Chondrocyte (in vitro differentiated cells): ENCODE measurements at regions not wholly inside any gene's neighbourhood (a gene's known extent, or its start where the extent isn't known, plus 50 kb on each side); places are given as distances from the start of the nearest gene placed in this dataset.
"Not testable (repeated sequence)": the region's sequence is repeated elsewhere in the genome, so short reads cannot be mapped to it uniquely, and the experiment has no call there.

ENCODE experiments used
- DNase-seq: peaks from one replicate; pipeline ENCODE4 v3.0.0; 2021; ENCODE audit warnings: mixed read lengths, low spot score
- H3K27ac Mint-ChIP-seq: one replicate; pipeline ENCODE4 v1.8.0; 2021; ENCODE audit warnings: mild to moderate bottlenecking, moderate library complexity, mixed read lengths; ENCODE audit not compliant: unreplicated experiment
- H3K27me3 Mint-ChIP-seq: 2 replicates; pipeline ENCODE4 v1.8.0; 2021; ENCODE audit warnings: low read depth, mixed read lengths
- H3K36me3 Mint-ChIP-seq: 2 replicates; pipeline ENCODE4 v1.8.0; 2021; ENCODE audit warnings: low read depth, mixed read lengths
- H3K4me1 Mint-ChIP-seq: 2 replicates; pipeline ENCODE4 v1.8.0; 2021; ENCODE audit warnings: low read depth, mild to moderate bottlenecking, mixed read lengths
- H3K4me3 Mint-ChIP-seq: one replicate; pipeline ENCODE4 v1.8.0; 2021; ENCODE audit warnings: mild to moderate bottlenecking, moderate library complexity, mixed read lengths; ENCODE audit not compliant: unreplicated experiment
- H3K9me3 Mint-ChIP-seq: 2 replicates; pipeline ENCODE4 v1.8.0; 2021; ENCODE audit warnings: low read depth, mixed read lengths
- TF ChIP-seq, protein P1 (sequence below): fragments of 200-600 bp; sonication (generic); IDR thresholded peaks from 2 replicates; pipeline ENCODE4 v1.5.0; 2021; ENCODE audit warnings: antibody characterized with exemption, mild to moderate bottlenecking, moderate library complexity

DNA sequence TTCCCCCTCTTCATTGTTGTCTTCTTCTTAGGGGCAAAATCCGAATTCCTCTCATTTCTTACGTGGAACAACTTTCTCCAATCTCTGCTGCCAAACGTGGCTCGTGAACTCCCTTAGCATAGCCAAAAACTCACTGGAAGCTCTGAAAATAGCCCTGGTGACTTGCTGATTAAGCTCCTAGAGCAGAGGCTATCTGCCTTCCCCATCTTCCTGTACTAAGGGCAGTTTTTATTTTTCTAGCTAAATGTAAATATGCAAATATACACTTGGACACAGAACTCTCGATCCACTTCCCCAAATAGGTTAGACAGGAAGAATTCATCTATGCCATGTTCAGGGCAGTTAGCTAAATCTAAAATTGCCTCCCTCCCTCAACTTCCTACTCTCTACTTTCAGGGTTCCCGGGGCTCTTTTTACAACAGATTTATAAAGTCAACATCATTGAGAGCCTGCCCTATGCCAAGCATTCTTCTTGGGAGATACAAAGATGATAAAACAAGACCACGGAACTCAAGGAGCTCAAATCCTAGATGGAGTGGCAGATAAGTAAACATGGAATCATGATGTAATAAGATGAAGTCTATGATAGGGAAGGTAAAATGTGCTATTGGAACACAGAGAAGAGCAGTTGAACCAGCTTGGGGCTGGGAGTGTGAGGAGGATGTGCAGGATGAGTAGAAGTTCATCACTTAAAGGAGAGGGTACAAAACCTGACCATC, 59.4 kb upstream of the FMOD start:
- H3K9me3 Mint-ChIP-seq: peaks cover 11% of the 10 kb centered on the region
- H3K4me3 Mint-ChIP-seq: no peak overlapping the region
- peaks cover 2% of the 10 kb centered on the region for H3K27me3 Mint-ChIP-seq
- peaks cover 43% of the 10 kb centered on the region for H3K4me1 Mint-ChIP-seq
- peaks cover 7% of the 10 kb centered on the region for H3K36me3 Mint-ChIP-seq
- TF ChIP-seq, protein P1, sequence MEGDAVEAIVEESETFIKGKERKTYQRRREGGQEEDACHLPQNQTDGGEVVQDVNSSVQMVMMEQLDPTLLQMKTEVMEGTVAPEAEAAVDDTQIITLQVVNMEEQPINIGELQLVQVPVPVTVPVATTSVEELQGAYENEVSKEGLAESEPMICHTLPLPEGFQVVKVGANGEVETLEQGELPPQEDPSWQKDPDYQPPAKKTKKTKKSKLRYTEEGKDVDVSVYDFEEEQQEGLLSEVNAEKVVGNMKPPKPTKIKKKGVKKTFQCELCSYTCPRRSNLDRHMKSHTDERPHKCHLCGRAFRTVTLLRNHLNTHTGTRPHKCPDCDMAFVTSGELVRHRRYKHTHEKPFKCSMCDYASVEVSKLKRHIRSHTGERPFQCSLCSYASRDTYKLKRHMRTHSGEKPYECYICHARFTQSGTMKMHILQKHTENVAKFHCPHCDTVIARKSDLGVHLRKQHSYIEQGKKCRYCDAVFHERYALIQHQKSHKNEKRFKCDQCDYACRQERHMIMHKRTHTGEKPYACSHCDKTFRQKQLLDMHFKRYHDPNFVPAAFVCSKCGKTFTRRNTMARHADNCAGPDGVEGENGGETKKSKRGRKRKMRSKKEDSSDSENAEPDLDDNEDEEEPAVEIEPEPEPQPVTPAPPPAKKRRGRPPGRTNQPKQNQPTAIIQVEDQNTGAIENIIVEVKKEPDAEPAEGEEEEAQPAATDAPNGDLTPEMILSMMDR: no peak
- H3K27ac Mint-ChIP-seq: no peak overlapping the region
- DNase-seq: no peak

DNA sequence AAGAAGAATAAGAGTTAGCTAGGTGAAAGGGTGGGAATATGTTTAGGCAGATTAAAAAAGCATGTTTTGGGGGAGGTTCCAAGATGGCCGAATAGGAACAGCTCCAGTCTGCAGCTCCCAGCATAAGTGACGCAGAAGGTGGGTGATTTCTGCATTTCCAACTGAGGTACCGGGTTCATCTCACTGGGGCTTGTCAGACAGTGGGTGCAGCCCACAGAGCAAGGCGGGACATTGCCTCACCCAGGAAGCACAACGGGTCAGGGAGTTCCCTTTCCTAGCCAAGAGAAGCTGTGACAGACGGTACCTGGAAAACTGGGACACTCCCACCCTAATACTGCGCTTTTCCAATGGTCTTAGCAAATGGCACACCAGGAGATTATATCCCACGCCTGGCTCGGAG, 60.5 kb upstream of the FMOD start:
- H3K27me3 Mint-ChIP-seq, DNase-seq, H3K4me3 Mint-ChIP-seq, H3K27ac Mint-ChIP-seq: not testable (repeated sequence)
- H3K36me3 Mint-ChIP-seq: peaks cover 10% of the 10 kb centered on the region
- peaks cover 12% of the 10 kb centered on the region for H3K9me3 Mint-ChIP-seq
- H3K4me1 Mint-ChIP-seq: peaks cover 32% of the 10 kb centered on the region

DNA sequence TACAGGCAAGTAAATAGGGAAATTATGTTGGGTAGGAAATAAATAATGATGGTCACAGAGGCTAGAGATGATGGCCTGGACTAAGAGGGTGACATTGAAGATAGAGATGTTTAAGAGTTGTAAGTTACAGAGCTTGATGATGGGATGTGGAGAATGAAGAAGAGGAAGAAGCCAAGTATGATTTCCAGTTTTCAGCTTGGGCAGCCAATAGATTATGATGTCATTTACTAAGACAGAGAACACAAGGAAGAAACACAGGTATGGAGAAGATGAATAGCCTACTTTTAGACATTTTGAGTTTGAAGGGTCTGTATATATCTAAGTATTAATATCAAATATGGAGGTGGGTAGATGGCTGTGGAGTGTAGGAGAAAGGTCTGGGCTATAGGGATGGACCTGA, 56.0 kb upstream of the PRELP start:
- H3K27ac Mint-ChIP-seq: no peak overlapping the region
- no peak overlapping the region for H3K4me3 Mint-ChIP-seq
- H3K4me1 Mint-ChIP-seq: peaks cover 12% of the 10 kb centered on the region
- peaks cover 4% of the 10 kb centered on the region for H3K36me3 Mint-ChIP-seq
- TF ChIP-seq, protein P1: no peak
- peaks cover 5% of the 10 kb centered on the region for H3K9me3 Mint-ChIP-seq
- peaks cover 7% of the 10 kb centered on the region for H3K27me3 Mint-ChIP-seq
- DNase-seq: no peak

DNA sequence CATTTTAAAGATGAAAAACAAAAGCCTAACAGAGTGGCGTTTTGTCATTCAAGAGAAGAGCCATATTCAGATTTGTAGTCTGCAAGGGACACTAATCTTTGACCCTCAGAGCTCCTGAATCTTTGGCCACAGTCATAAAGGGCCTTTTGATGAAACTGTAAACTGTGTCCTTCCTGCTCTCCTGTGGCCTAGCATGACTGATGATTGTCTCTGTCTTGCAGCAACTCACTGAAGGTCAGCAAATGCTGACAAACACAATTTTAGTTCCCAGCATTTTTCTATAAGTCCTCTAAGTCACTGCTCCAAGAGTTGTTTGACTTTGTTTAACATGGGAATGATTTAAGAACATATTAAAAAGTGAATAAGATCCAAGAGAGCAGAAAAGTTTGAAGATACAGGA, 55.3 kb upstream of the PRELP start:
- no peak overlapping the region for H3K4me3 Mint-ChIP-seq
- TF ChIP-seq, protein P1: no peak
- H3K9me3 Mint-ChIP-seq: peaks cover 5% of the 10 kb centered on the region
- H3K36me3 Mint-ChIP-seq: peaks cover 4% of the 10 kb centered on the region
- H3K27me3 Mint-ChIP-seq: peaks cover 7% of the 10 kb centered on the region
- peaks cover 19% of the 10 kb centered on the region for H3K4me1 Mint-ChIP-seq
- DNase-seq: no peak
- H3K27ac Mint-ChIP-seq: no peak overlapping the region

DNA sequence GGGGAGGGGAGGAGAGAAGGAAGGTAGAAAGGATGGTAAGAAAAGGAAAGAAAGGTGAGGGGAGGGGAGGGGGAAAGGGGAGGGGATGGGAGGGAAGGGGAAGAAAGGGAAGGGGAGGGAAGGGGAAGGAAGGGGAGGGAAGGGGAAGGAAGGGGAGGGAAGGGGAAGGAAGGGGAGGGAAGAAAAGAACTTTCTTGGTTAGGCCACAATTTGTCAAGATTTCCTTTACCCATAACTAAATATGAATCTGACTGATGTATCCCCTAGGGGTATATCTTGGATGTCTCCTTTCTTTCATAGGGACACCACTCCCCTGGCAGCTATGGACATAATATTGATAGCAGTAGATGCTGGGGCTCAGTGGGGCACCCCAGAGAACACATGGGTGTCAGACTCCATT, 54.4 kb upstream of the PRELP start:
- no peak overlapping the region for H3K4me3 Mint-ChIP-seq
- H3K27ac Mint-ChIP-seq: no peak overlapping the region
- peaks cover 2% of the 10 kb centered on the region for H3K36me3 Mint-ChIP-seq
- H3K27me3 Mint-ChIP-seq: peaks cover 5% of the 10 kb centered on the region
- H3K9me3 Mint-ChIP-seq: peaks cover 5% of the 10 kb centered on the region
- H3K4me1 Mint-ChIP-seq: peaks cover 28% of the 10 kb centered on the region
- TF ChIP-seq, protein P1: no peak
- DNase-seq: no peak

DNA sequence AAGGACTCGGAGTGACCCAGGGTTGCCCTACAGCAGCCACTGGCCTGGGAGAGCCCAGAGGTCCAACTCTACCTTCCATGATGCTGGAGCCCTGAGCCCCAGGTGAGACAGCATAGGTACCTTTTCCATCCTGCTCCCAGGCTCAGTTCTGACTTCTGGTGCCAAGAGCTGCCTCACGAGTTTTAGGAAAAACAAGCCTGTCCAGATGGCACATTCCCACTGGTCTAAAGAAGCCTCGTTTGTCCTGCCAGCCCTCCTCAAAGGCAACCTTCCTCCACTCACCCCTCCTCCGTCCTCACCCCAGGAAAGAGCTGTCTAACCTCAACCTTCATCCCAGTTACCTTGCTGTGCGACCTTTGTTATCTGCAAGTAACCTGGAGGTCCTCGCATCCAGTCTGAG, 53.5 kb upstream of the PRELP start:
- no peak overlapping the region for H3K27ac Mint-ChIP-seq
- DNase-seq: no peak
- H3K36me3 Mint-ChIP-seq: no peaks in the 10 kb centered on the region
- no peak overlapping the region for H3K4me3 Mint-ChIP-seq
- no peaks in the 10 kb centered on the region for H3K9me3 Mint-ChIP-seq
- TF ChIP-seq, protein P1: no peak
- H3K4me1 Mint-ChIP-seq: peaks cover 33% of the 10 kb centered on the region
- H3K27me3 Mint-ChIP-seq: peaks cover 2% of the 10 kb centered on the region
